ENCODE measurements at regions not wholly inside any gene's neighbourhood (a gene's known extent, or its start where the extent isn't known, plus 50 kb on each side); places are given as distances from the start of the nearest gene placed in this dataset.

GRCh38 chr1:237959838-237960237 is 69.1 kb upstream of the ZP4 start:
- TF ChIP-seq POLR2A (IDR thresholded peaks at IDR 0.05): no peak
- no peak for TF ChIP-seq CTCF (IDR thresholded peaks at IDR 0.05)
